Testis (tissue), 2 donors: ENCODE measurements at regions not wholly inside any gene's neighbourhood (a gene's known extent, or its start where the extent isn't known, plus 50 kb on each side); places are given as distances from the start of the nearest gene placed in this dataset.

Experiments used
- POLR2A ChIP-seq: fragments of 450-650 bp; IDR thresholded peaks from one replicate; pipeline ENCODE4 v1.6.1; 2017; ENCODE audit warnings: antibody characterized with exemption, mild to moderate bottlenecking, moderate library complexity
- TF ChIP-seq, protein P1 (sequence below), 3 experiments: fragments of 450-650 bp in 2 of 3; fragments of 200-600 bp in 1 of 3; sonication (generic) in 1 of 3; IDR thresholded peaks; one replicate each; pipeline ENCODE4 v1.5.1; 2016 to 2019; ENCODE audit warnings: antibody characterized with exemption in 3 of 3, mild to moderate bottlenecking in 2 of 3, moderate library complexity in 1 of 3

GRCh38 chr13:85662186-85662585 lies 137.0 kb downstream of the SLITRK6 start:
- TF ChIP-seq POLR2A, result no peak
- TF ChIP-seq, protein P1, sequence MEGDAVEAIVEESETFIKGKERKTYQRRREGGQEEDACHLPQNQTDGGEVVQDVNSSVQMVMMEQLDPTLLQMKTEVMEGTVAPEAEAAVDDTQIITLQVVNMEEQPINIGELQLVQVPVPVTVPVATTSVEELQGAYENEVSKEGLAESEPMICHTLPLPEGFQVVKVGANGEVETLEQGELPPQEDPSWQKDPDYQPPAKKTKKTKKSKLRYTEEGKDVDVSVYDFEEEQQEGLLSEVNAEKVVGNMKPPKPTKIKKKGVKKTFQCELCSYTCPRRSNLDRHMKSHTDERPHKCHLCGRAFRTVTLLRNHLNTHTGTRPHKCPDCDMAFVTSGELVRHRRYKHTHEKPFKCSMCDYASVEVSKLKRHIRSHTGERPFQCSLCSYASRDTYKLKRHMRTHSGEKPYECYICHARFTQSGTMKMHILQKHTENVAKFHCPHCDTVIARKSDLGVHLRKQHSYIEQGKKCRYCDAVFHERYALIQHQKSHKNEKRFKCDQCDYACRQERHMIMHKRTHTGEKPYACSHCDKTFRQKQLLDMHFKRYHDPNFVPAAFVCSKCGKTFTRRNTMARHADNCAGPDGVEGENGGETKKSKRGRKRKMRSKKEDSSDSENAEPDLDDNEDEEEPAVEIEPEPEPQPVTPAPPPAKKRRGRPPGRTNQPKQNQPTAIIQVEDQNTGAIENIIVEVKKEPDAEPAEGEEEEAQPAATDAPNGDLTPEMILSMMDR (IDR thresholded peaks at IDR 0.05), result no peak
